ENCODE measurements at regions not wholly inside any gene's neighbourhood (a gene's known extent, or its start where the extent isn't known, plus 50 kb on each side); places are given as distances from the start of the nearest gene placed in this dataset.
"Not testable (repeated sequence)": the region's sequence is repeated elsewhere in the genome, so short reads cannot be mapped to it uniquely, and the experiment has no call there.

GRCh38 chr1:4219826-4220225 is 319.8 kb upstream of the C1orf174 start:
- H3K27ac ChIP-seq (ENCODE audit: low read length), result no peak overlapping the region
- intact Hi-C loops (cut with DNase I), result no loop called here
- 71% methylated on average over 5 of the region's 5 CpGs for WGBS

GRCh38 chr1:4220362-4220761 is 320.3 kb upstream of the C1orf174 start:
- intact Hi-C loops (cut with DNase I), result no loop called here
- Histone ChIP-seq H3K4me3 (ENCODE audit: low read length) (no peak overlapping the region), H3K9me3 (ENCODE audit: control insufficient read depth, low read length) (no peaks in the 10 kb centered on the region), H3K4me1 (ENCODE audit: control insufficient read depth, insufficient read depth, low read length) (no peaks in the 10 kb centered on the region), H3K27me3 (ENCODE audit: control insufficient read depth, insufficient read depth) (peaks cover 3% of the 10 kb centered on the region), H3K27ac (ENCODE audit: low read length) (no peak overlapping the region)
- DNase-seq (no peak), ATAC-seq (no peak)
- 67% methylated on average over 9 of the region's 9 CpGs for WGBS

More at GRCh38 chr1:4219826-4220225, 319.8 kb upstream of the C1orf174 start:
- peaks cover 3% of the 10 kb centered on the region for H3K27me3 ChIP-seq (ENCODE audit: control insufficient read depth, insufficient read depth)
- DNase-seq, result no peak
- no peak for ATAC-seq
- H3K4me1 ChIP-seq (ENCODE audit: control insufficient read depth, insufficient read depth, low read length), result no peaks in the 10 kb centered on the region
- no peak overlapping the region for H3K4me3 ChIP-seq (ENCODE audit: low read length)
- no peaks in the 10 kb centered on the region for H3K9me3 ChIP-seq (ENCODE audit: control insufficient read depth, low read length)

GRCh38 chr1:4221107-4221506 is 321.0 kb upstream of the C1orf174 start:
- 92% methylated on average over 4 of the region's 4 CpGs for WGBS
- DNase-seq, result no peak
- Histone ChIP-seq H3K27me3 (ENCODE audit: control insufficient read depth, insufficient read depth) (peaks cover 3% of the 10 kb centered on the region), H3K9me3 (ENCODE audit: control insufficient read depth, low read length) (no peaks in the 10 kb centered on the region), H3K4me3 (ENCODE audit: low read length) (no peak overlapping the region), H3K4me1 (ENCODE audit: control insufficient read depth, insufficient read depth, low read length) (no peaks in the 10 kb centered on the region), H3K27ac (ENCODE audit: low read length) (no peak overlapping the region)
- intact Hi-C loops (cut with DNase I), result no loop called here
- ATAC-seq, result no peak

- Histone ChIP-seq H3K27me3 (ENCODE audit: control insufficient read depth, insufficient read depth) (no peaks in the 10 kb centered on the region), H3K9me3 (ENCODE audit: control insufficient read depth, low read length) (no peaks in the 10 kb centered on the region), H3K4me3 (ENCODE audit: low read length) (no peak overlapping the region), H3K4me1 (ENCODE audit: control insufficient read depth, insufficient read depth, low read length) (no peaks in the 10 kb centered on the region), H3K27ac (ENCODE audit: low read length) (no peak overlapping the region)
- no peak for ATAC-seq
- intact Hi-C loops (cut with DNase I), result no loop called here
- WGBS, result 74% methylated on average over 18 of the region's 18 CpGs
- DNase-seq, result no peak
Measured at GRCh38 chr1:4224684-4225467, 324.8 kb upstream of the C1orf174 start.

GRCh38 chr1:4227986-4228385 is 327.9 kb upstream of the C1orf174 start:
- Histone ChIP-seq H3K4me1 (ENCODE audit: control insufficient read depth, insufficient read depth, low read length) (no peaks in the 10 kb centered on the region), H3K4me3 (ENCODE audit: low read length) (no peak overlapping the region), H3K9me3 (ENCODE audit: control insufficient read depth, low read length) (no peaks in the 10 kb centered on the region), H3K27ac (ENCODE audit: low read length) (no peak overlapping the region), H3K27me3 (ENCODE audit: control insufficient read depth, insufficient read depth) (no peaks in the 10 kb centered on the region)
- intact Hi-C loops (cut with DNase I), result no loop called here
- ATAC-seq, result no peak
- 74% methylated on average over 15 of the region's 15 CpGs for WGBS
- no peak for DNase-seq

- intact Hi-C loops (cut with DNase I), result no loop called here
- WGBS, result 69% methylated on average over 4 of the region's 4 CpGs
Measured at GRCh38 chr1:4253935-4254334, 353.9 kb upstream of the C1orf174 start.

GRCh38 chr1:4256351-4256750 is 356.3 kb upstream of the C1orf174 start:
- 68% methylated on average over 4 of the region's 4 CpGs for WGBS
- intact Hi-C loops (cut with DNase I), result no loop called here
- no peak for ATAC-seq
- H3K9me3 ChIP-seq (ENCODE audit: control insufficient read depth, low read length), result no peaks in the 10 kb centered on the region
- DNase-seq, result no peak
- H3K27me3 ChIP-seq (ENCODE audit: control insufficient read depth, insufficient read depth), result no peaks in the 10 kb centered on the region
- H3K4me3 ChIP-seq (ENCODE audit: low read length), result no peak overlapping the region
- no peak overlapping the region for H3K27ac ChIP-seq (ENCODE audit: low read length)
- no peaks in the 10 kb centered on the region for H3K4me1 ChIP-seq (ENCODE audit: control insufficient read depth, insufficient read depth, low read length)

More at GRCh38 chr1:4253935-4254334, 353.9 kb upstream of the C1orf174 start:
- Histone ChIP-seq H3K4me1 (ENCODE audit: control insufficient read depth, insufficient read depth, low read length) (no peaks in the 10 kb centered on the region), H3K27me3 (ENCODE audit: control insufficient read depth, insufficient read depth) (no peaks in the 10 kb centered on the region), H3K9me3 (ENCODE audit: control insufficient read depth, low read length) (no peaks in the 10 kb centered on the region), H3K4me3 (ENCODE audit: low read length) (no peak overlapping the region), H3K27ac (ENCODE audit: low read length) (no peak overlapping the region)
- no peak for ATAC-seq
- DNase-seq, result no peak

- DNase-seq; H3K4me1 ChIP-seq (ENCODE audit: control insufficient read depth, insufficient read depth, low read length); H3K27me3 ChIP-seq (ENCODE audit: control insufficient read depth, insufficient read depth); H3K27ac ChIP-seq (ENCODE audit: low read length); ATAC-seq; H3K4me3 ChIP-seq (ENCODE audit: low read length); intact Hi-C loops (cut with DNase I); H3K9me3 ChIP-seq (ENCODE audit: control insufficient read depth, low read length): not testable (repeated sequence)
- 85% methylated on average over 2 of the region's 2 CpGs for WGBS
Measured at GRCh38 chr1:4258146-4258777, 358.2 kb upstream of the C1orf174 start.

GRCh38 chr1:4261327-4261726 is 361.3 kb upstream of the C1orf174 start:
- 71% methylated on average over 2 of the region's 2 CpGs for WGBS
- H3K4me1 ChIP-seq (ENCODE audit: control insufficient read depth, insufficient read depth, low read length), result no peaks in the 10 kb centered on the region
- DNase-seq (no peak), ATAC-seq (no peak)
- intact Hi-C loops (cut with DNase I), result no loop called here
- H3K27ac ChIP-seq (ENCODE audit: low read length), result no peak overlapping the region
- no peaks in the 10 kb centered on the region for H3K9me3 ChIP-seq (ENCODE audit: control insufficient read depth, low read length)
- no peaks in the 10 kb centered on the region for H3K27me3 ChIP-seq (ENCODE audit: control insufficient read depth, insufficient read depth)
- H3K4me3 ChIP-seq (ENCODE audit: low read length), result no peak overlapping the region

GRCh38 chr1:4262665-4263064 is 362.6 kb upstream of the C1orf174 start:
- no peak for DNase-seq
- Histone ChIP-seq H3K4me3 (ENCODE audit: low read length) (no peak overlapping the region), H3K27me3 (ENCODE audit: control insufficient read depth, insufficient read depth) (no peaks in the 10 kb centered on the region), H3K9me3 (ENCODE audit: control insufficient read depth, low read length) (no peaks in the 10 kb centered on the region), H3K4me1 (ENCODE audit: control insufficient read depth, insufficient read depth, low read length) (no peaks in the 10 kb centered on the region), H3K27ac (ENCODE audit: low read length) (no peak overlapping the region)
- intact Hi-C loops (cut with DNase I), result no loop called here
- 93% methylated on average over 2 of the region's 2 CpGs for WGBS
- ATAC-seq, result no peak

- H3K27me3 ChIP-seq (ENCODE audit: control insufficient read depth, insufficient read depth), result no peaks in the 10 kb centered on the region
- H3K9me3 ChIP-seq (ENCODE audit: control insufficient read depth, low read length), result no peaks in the 10 kb centered on the region
- H3K4me3 ChIP-seq (ENCODE audit: low read length), result no peak overlapping the region
- H3K27ac ChIP-seq (ENCODE audit: low read length), result no peak overlapping the region
- DNase-seq, result no peak
- 59% methylated on average over 2 of the region's 2 CpGs for WGBS
- no peaks in the 10 kb centered on the region for H3K4me1 ChIP-seq (ENCODE audit: control insufficient read depth, insufficient read depth, low read length)
- intact Hi-C loops (cut with DNase I), result no loop called here
- ATAC-seq, result no peak
Measured at GRCh38 chr1:4263699-4264098, 363.6 kb upstream of the C1orf174 start.

Data from right cardiac atrium (tissue), 5 donors.